ENCODE measurements at regions not wholly inside any gene's neighbourhood (a gene's known extent, or its start where the extent isn't known, plus 50 kb on each side); places are given as distances from the start of the nearest gene placed in this dataset.
"Not testable (repeated sequence)": the region's sequence is repeated elsewhere in the genome, so short reads cannot be mapped to it uniquely, and the experiment has no call there.

- DNase-seq = no peak
These were observed 75.7 kb upstream of the BNIP2 start for GRCh38 chr15:59764775-59765174.

DNA sequence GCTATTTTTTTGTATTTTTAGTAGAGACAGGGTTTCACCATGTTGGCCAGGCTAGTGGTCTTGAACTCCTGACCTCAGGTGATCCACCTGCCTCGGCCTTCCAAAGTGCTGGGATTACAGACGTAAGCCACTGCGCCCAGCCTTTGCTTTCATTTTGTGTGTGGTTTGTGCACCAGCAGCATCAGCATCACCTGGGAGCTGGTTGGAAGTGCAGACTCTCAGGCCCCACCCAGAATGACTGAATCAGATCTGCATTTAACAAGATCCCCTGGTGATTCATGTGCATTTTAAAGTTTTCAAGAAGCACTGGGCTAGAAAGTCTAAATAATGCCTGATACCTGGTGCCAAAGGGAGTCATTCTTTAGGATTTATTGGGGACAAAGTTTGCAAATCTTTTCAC lies 73.4 kb upstream of the BNIP2 start:
- no peak for DNase-seq

DNA sequence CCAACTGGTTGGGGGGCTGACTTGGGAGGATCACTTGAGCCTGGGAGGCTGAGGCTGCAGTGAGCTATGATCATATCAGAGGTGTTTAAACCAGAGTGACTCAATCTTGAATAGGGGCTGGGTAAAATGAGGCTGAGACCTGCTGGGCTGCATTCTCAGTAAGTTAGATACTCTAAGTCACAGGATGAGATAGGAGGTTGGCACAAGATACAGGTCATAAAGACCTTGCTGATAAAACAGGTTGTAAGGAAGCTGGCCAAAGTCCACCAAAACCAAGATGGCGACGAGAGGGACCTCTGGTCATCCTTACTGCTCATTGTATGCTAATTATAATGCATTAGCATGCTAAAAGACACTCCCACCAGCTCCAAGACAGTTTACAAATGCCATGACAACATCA lies 71.1 kb upstream of the BNIP2 start:
- DNase-seq = not testable (repeated sequence)

GRCh38 chr15:59751552-59752413 lies 62.7 kb upstream of the BNIP2 start:
- no peak for DNase-seq

GRCh38 chr15:59746777-59747176 lies 57.7 kb upstream of the BNIP2 start:
- no peak for DNase-seq

DNA sequence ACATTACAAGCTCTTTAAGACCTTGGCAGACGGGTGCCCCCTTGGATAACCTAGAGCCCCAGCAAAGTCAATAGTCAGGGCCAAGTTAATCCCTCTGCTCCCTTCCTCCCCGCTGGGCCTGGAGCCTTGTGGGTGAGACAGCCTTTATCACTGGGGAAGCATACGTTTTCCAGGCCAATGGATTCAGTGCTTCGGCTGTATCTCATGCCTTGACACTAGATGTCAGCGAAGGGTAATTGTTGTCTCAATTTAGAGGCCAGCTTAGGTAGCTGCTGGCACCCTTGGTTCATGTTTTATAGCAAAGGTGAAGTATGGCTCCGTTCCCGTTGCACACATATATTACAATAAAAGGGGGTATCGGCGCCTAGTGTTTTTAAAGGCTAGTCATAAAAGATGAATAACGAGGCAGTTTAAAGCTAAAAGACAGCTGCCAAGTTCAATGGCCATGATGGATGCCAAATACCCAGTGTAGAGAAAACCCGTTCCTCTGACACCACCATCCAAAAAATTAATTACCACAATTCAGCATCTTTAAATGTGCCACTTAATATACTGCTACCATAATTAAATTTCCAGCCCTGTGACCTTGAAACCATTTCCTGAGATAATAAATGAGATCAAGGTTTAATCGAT lies 52.3 kb upstream of the BNIP2 start:
- DNase-seq = no peak

- no peak for DNase-seq
These were observed 50.6 kb upstream of the BNIP2 start for GRCh38 chr15:59739557-59740186.
